GM06990 (cell line): ENCODE measurements at regions not wholly inside any gene's neighbourhood (a gene's known extent, or its start where the extent isn't known, plus 50 kb on each side); places are given as distances from the start of the nearest gene placed in this dataset.

Experiments used
- DNase-seq: peaks from one replicate; pipeline ENCODE4 v3.0.0-alpha.2; 2011; ENCODE audit not compliant: insufficient read length; ENCODE audit errors: extremely low read depth
- H3K27me3 ChIP-seq: replicated peaks from 2 replicates; pipeline ENCODE4 v1.6.0; 2011; ENCODE audit warnings: low read length; ENCODE audit not compliant: control insufficient read depth, insufficient read depth
- H3K36me3 ChIP-seq: 2 replicates; pipeline ENCODE4 v1.5.1; 2011; ENCODE audit warnings: low read length; ENCODE audit not compliant: control insufficient read depth, insufficient read depth
- H3K4me3 ChIP-seq: replicated peaks from 2 replicates; pipeline ENCODE4 v1.5.1; 2011; ENCODE audit warnings: low read depth, mild to moderate bottlenecking, control low read depth, low read length
- CTCF ChIP-seq: IDR thresholded peaks from 2 replicates; pipeline ENCODE4 v1.5.1; 2011; ENCODE audit warnings: low read length, control low read depth, mild to moderate bottlenecking, inconsistent platforms; ENCODE audit not compliant: insufficient read depth, poor library complexity, severe bottlenecking

DNA sequence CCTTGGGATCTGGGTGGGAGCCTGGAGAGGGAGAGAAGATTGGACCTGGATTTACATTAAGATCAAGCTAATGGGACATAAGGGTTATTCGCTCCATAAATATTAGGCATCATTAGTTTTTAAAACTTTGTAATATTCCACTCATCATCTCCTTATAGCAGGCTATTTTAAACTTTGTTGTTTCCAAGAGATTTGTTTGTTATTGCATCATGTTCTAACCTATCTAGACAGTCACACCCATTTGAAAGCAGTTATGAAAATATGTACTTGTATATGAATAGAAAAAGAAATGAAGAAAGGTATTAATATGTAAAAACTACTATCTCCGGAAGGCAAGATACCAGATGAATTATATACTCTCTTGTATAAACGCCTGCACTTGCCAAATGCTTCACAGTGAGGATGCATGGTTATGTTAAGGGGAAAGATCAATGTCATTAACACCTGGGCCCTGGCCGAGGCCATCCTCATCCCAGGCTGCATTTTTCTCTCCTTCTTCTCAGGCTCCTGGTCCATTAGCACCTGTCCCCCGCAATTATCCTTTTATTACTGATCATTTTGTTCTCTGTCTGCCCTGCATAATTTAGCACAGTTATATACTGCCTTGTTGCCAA lies 468.2 kb downstream of the MATN1 start:
- Histone ChIP-seq H3K27me3 (no peaks in the 10 kb centered on the region; the same call in 1 of the 2 replicates), H3K4me3 (no peak overlapping the region), H3K36me3 (no peaks in the 10 kb centered on the region)
- TF ChIP-seq CTCF = no peak
- DNase-seq = no peak

- no peaks in the 10 kb centered on the region; the same call in 1 of the 2 replicates for H3K27me3 ChIP-seq
- DNase-seq = no peak
- no peak for TF ChIP-seq CTCF
- no peak overlapping the region for H3K4me3 ChIP-seq
- no peaks in the 10 kb centered on the region for H3K36me3 ChIP-seq
Measured at GRCh38 chr1:30253807-30254440, 469.5 kb downstream of the MATN1 start.

- Histone ChIP-seq H3K4me3 (no peak overlapping the region), H3K36me3 (no peaks in the 10 kb centered on the region), H3K27me3 (no peaks in the 10 kb centered on the region; the same call in 1 of the 2 replicates)
- no peak for TF ChIP-seq CTCF
- no peak for DNase-seq
Measured at GRCh38 chr1:30253361-30253760, 470.0 kb downstream of the MATN1 start.

DNA sequence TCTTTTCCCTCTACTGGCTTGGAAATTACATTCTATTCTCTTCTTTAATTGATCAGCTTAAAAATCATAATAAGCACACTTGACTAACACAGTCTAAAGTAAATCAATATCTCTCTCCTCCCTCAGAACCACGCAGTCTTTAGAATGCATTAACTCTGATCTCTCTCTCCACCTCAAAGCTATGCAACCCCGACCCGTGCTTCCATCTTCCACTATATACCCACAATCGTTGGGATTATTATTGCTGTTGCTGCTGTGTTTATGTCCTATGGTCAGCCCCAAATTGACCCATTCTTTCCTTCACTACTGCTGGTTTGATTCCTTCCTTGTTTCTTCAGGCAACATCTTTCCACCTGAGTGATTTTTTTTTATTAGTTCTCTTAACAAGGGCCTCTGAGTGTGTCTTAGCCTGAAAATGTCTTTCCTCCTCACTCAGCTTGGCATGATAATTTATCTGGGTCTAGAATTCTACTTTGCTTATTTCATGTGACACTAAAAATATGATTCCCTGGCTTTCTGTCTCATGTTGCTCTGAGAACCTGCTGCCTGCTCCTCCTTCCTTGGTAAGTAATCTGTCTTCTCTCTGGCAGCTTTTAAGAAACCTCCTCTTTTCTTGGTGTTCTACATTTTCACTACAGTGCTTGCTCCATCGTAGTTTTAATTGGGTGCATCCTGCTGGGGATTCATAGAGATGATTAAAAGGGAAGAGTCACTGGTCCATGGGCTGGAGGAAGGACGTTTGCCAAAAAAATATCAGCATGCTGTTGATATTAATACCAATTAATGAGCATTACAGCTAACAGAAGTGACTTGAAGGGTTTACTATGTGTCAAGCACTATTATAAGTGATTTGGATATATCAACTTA lies 472.2 kb downstream of the MATN1 start:
- TF ChIP-seq CTCF = no peak
- H3K4me3 ChIP-seq = no peak overlapping the region
- no peaks in the 10 kb centered on the region for H3K36me3 ChIP-seq
- DNase-seq = no peak
- H3K27me3 ChIP-seq = no peaks in the 10 kb centered on the region

DNA sequence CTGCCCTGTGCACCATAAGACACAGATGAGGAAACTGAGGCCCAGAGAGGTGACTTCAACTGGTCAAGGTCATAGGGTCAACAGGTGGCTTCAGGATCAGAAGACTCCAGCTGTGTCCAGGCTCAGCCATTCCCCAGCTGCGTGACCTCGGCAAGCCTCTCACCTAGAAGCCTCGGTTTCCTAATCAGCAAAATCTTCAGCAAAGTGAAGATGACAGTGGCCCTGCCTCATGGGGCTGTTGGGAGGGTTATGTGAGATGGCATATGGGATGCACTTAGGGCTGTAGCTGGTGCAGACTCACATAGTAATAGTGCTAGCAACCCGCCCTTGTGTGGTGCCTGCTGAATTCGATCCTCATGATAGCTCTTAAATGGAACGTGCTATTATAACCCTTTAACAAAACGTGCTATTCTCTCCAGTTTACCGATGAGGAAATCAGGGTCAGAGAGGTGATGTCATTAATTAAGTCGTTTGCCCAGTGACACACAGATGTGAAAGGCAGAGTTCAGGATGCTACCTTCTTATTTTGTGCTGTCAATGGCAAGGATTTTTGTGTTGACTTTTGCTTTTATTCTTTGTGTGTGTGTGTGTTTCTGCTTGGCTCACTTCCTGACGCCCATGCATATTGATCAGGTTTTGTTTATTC lies 472.9 kb downstream of the MATN1 start:
- DNase-seq = no peak
- Histone ChIP-seq H3K4me3 (no peak overlapping the region), H3K27me3 (no peaks in the 10 kb centered on the region), H3K36me3 (no peaks in the 10 kb centered on the region)
- no peak for TF ChIP-seq CTCF
